Esophagus muscularis mucosa (tissue), 4 donors: ENCODE measurements at regions not wholly inside any gene's neighbourhood (a gene's known extent, or its start where the extent isn't known, plus 50 kb on each side); places are given as distances from the start of the nearest gene placed in this dataset.

ENCODE experiments used
- DNase-seq: peaks from one replicate; pipeline ENCODE4 v3.0.0-alpha.2; 2017; ENCODE audit errors: extremely low spot score
- H3K27ac ChIP-seq, 4 donors: fragments of 200-600 bp; sonication (generic); replicated peaks in 1 of 4; 1 replicate in 3 of 4; 2 replicates in 1 of 4; pipeline ENCODE4 v1.5.1; 2016 to 2019; ENCODE audit warnings: mild to moderate bottlenecking in 1 of 4
- H3K27me3 ChIP-seq, 4 donors: fragments of 200-600 bp; sonication (generic); one replicate each; pipeline versions ENCODE4 v1.5.1 to v1.6.0; 2016 to 2019
- H3K36me3 ChIP-seq, 4 donors: fragments of 200-600 bp; sonication (generic); one replicate each; pipeline ENCODE4 v1.5.1; 2016 to 2019
- H3K4me1 ChIP-seq, 4 donors: fragments of 200-600 bp; sonication (generic); one replicate each; pipeline ENCODE4 v1.5.1; 2016 to 2019
- H3K4me3 ChIP-seq, 4 donors: fragments of 200-600 bp; sonication (generic); 1 replicate in 2 of 4; 2 replicates in 2 of 4; pipeline ENCODE4 v1.5.1; 2016 to 2019; ENCODE audit warnings: mild to moderate bottlenecking in 4 of 4, moderate library complexity in 1 of 4
- H3K9me3 ChIP-seq, 4 donors: fragments of 200-600 bp; sonication (generic); 1 replicate in 3 of 4; 2 replicates in 1 of 4; pipeline ENCODE4 v1.5.1; 2016 to 2019
- EP300 ChIP-seq: sonication (generic); formaldehyde crosslinking; IDR thresholded peaks from one replicate; pipeline ENCODE4 v1.6.1; 2017; ENCODE audit warnings: antibody characterized with exemption
- POLR2A ChIP-seq: fragments of 450-650 bp; IDR thresholded peaks from one replicate; pipeline ENCODE4 v1.6.1; 2017; ENCODE audit warnings: antibody characterized with exemption, moderate library complexity, mild to moderate bottlenecking, low read depth
- POLR2AphosphoS5 ChIP-seq, 2 donors: sonication (generic); formaldehyde crosslinking; IDR thresholded peaks; one replicate each; pipeline ENCODE4 v1.6.1; 2017; ENCODE audit warnings: antibody characterized with exemption in 2 of 2
- WGBS: methylation state at CpG from one replicate; pipeline ENCODE4 v1.1.5; 2018; 5-methylcytosine and 5-hydroxymethylcytosine counted together
- intact Hi-C: fragments of 100-400 bp; cut with DNase I; formaldehyde crosslinking; loops from one replicate; pipeline ENCODE4 v1.15.1; 2023
- TF ChIP-seq, protein P1 (sequence below), 3 experiments: fragments of 200-600 bp in 2 of 3; fragments of 450-650 bp in 1 of 3; sonication (generic) in 2 of 3; IDR thresholded peaks; one replicate each; pipeline ENCODE4 v1.5.1; 2017 to 2019; ENCODE audit warnings: antibody characterized with exemption in 3 of 3, mild to moderate bottlenecking in 2 of 3, moderate library complexity in 1 of 3

- no peak for DNase-seq
- H3K27me3 ChIP-seq, result no peaks in the 10 kb centered on the region
- H3K36me3 ChIP-seq, result no peaks in the 10 kb centered on the region
- H3K27ac ChIP-seq, result no peak overlapping the region
- no peak for TF ChIP-seq POLR2AphosphoS5 (IDR thresholded peaks at IDR 0.05)
- TF ChIP-seq EP300, result no peak
- no peak for TF ChIP-seq POLR2A
- TF ChIP-seq, protein P1, sequence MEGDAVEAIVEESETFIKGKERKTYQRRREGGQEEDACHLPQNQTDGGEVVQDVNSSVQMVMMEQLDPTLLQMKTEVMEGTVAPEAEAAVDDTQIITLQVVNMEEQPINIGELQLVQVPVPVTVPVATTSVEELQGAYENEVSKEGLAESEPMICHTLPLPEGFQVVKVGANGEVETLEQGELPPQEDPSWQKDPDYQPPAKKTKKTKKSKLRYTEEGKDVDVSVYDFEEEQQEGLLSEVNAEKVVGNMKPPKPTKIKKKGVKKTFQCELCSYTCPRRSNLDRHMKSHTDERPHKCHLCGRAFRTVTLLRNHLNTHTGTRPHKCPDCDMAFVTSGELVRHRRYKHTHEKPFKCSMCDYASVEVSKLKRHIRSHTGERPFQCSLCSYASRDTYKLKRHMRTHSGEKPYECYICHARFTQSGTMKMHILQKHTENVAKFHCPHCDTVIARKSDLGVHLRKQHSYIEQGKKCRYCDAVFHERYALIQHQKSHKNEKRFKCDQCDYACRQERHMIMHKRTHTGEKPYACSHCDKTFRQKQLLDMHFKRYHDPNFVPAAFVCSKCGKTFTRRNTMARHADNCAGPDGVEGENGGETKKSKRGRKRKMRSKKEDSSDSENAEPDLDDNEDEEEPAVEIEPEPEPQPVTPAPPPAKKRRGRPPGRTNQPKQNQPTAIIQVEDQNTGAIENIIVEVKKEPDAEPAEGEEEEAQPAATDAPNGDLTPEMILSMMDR (IDR thresholded peaks at IDR 0.05), result no peak
- no peaks in the 10 kb centered on the region for H3K9me3 ChIP-seq
- intact Hi-C loops, result no loop called here
- no peaks in the 10 kb centered on the region for H3K4me1 ChIP-seq
- H3K4me3 ChIP-seq, result no peak overlapping the region
- 87% methylated on average over 8 of the region's 8 CpGs for WGBS
Measured at GRCh38 chr3:132230156-132231000, 86.8 kb upstream of the ACP3 start.

DNA sequence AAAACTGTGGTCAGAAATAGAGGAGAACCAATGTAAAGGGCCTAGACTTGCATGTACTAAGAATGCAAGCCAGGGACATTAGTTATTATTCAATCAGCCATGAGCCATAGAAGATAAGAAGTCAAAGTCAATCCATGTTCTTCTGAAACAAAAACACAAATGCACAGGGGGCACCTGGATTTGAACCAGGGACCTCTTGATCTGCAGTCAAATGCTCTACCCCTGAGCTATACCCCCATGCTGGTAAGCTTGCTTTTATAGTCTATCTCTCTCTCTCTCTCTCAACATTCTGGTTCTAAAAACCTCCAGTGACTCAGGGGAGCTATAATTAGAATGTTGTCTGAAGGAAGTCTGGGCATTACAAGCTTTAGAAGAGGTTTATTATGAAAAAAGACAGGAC is 85.6 kb upstream of the ACP3 start:
- TF ChIP-seq, protein P1 (IDR thresholded peaks at IDR 0.05), result no peak
- TF ChIP-seq POLR2AphosphoS5 (IDR thresholded peaks at IDR 0.05), result no peak
- TF ChIP-seq EP300, result no peak
- no peak for TF ChIP-seq POLR2A
- no peaks in the 10 kb centered on the region for H3K9me3 ChIP-seq
- H3K27me3 ChIP-seq, result no peaks in the 10 kb centered on the region
- no peaks in the 10 kb centered on the region for H3K36me3 ChIP-seq
- no peak overlapping the region for H3K4me3 ChIP-seq
- H3K4me1 ChIP-seq, result no peaks in the 10 kb centered on the region
- H3K27ac ChIP-seq, result no peak overlapping the region
- no peak for DNase-seq
- intact Hi-C loops, result no loop called here

GRCh38 chr3:132232231-132232792 is 84.9 kb upstream of the ACP3 start:
- Histone ChIP-seq H3K27ac (no peak overlapping the region), H3K4me1 (no peaks in the 10 kb centered on the region), H3K36me3 (no peaks in the 10 kb centered on the region), H3K27me3 (no peaks in the 10 kb centered on the region), H3K9me3 (no peaks in the 10 kb centered on the region), H3K4me3 (no peak overlapping the region)
- 0% methylated on average over 2 of the region's 2 CpGs for WGBS
- DNase-seq, result no peak
- intact Hi-C loops, result no loop called here
- TF ChIP-seq EP300, result no peak
- no peak for TF ChIP-seq POLR2AphosphoS5 (IDR thresholded peaks at IDR 0.05)
- TF ChIP-seq, protein P1 (IDR thresholded peaks at IDR 0.05), result no peak
- TF ChIP-seq POLR2A, result no peak

GRCh38 chr3:132236701-132237651 is 80.2 kb upstream of the ACP3 start:
- Histone ChIP-seq H3K36me3 (no peaks in the 10 kb centered on the region), H3K4me1 (no peaks in the 10 kb centered on the region), H3K9me3 (no peaks in the 10 kb centered on the region), H3K27ac (no peak overlapping the region), H3K27me3 (no peaks in the 10 kb centered on the region), H3K4me3 (no peak overlapping the region)
- no peak for TF ChIP-seq POLR2A
- TF ChIP-seq, protein P1 (IDR thresholded peaks at IDR 0.05), result no peak
- no peak for TF ChIP-seq POLR2AphosphoS5 (IDR thresholded peaks at IDR 0.05)
- no peak for TF ChIP-seq EP300
- no peak for DNase-seq
- 67% methylated on average over 3 of the region's 4 CpGs for WGBS
- intact Hi-C loops, result no loop called here
